T-cell (primary cell): ENCODE measurements at regions not wholly inside any gene's neighbourhood (a gene's known extent, or its start where the extent isn't known, plus 50 kb on each side); places are given as distances from the start of the nearest gene placed in this dataset.
A peak's percentile ranks its signal among the peaks of the same experiment; 100 is the strongest.

Experiments
- ATAC-seq, 4 experiments: fragments of 200-7000 bp in 3 of 4; fragments of 150-1000 bp in 1 of 4; cut with Tn5 transposase; replicated peaks in 1 of 4; 1 replicate in 3 of 4; 2 replicates in 1 of 4; pipeline ENCODE4 v1.10.0; 2021; ENCODE audit warnings: moderate library complexity in 3 of 4, mild to moderate bottlenecking in 2 of 4, moderate number of reproducible peaks in 1 of 4
- CTCF ChIA-PET, 2 donors: fragments of 300-600 bp; sonication (Branson Sonifier 250); formaldehyde crosslinking; loops; one replicate each; lab custom pipeline; 2022; ENCODE audit warnings: antibody characterized with exemption in 2 of 2; lab: Charles Lee
- POLR2A ChIA-PET, 2 donors: fragments of 300-600 bp; sonication (Branson Sonifier 250); formaldehyde crosslinking; loops; one replicate each; lab custom pipeline; 2022; ENCODE audit warnings: antibody characterized with exemption in 2 of 2; lab: Charles Lee
- DNase-seq, 35 experiments: peaks; one replicate each; pipeline versions ENCODE4 v3.0.0 to v3.0.0-alpha.2; 2013 to 2023
- H3K27ac ChIP-seq: one replicate; pipeline ENCODE4 v1.5.1; 2013; ENCODE audit warnings: low read length
- H3K27me3 ChIP-seq, 2 experiments: replicated peaks in 1 of 2; 1 replicate in 1 of 2; 2 replicates in 1 of 2; pipeline versions ENCODE4 v1.6.1 to v1.7.0; 2013; ENCODE audit warnings: low read length in 1 of 2, mixed read lengths in 1 of 2; ENCODE audit not compliant: control insufficient read depth in 2 of 2, insufficient read depth in 2 of 2; ENCODE audit errors: extremely low read depth in 1 of 2
- H3K36me3 ChIP-seq, 2 donors: 1 replicate in 1 of 2; 2 replicates in 1 of 2; pipeline versions ENCODE4 v1.6.1 to v1.7.0; 2013; ENCODE audit warnings: low read length in 1 of 2; ENCODE audit not compliant: control insufficient read depth in 2 of 2, insufficient read depth in 1 of 2; ENCODE audit errors: extremely low read depth in 1 of 2
- H3K4me1 ChIP-seq, 2 experiments: 1 replicate in 1 of 2; 2 replicates in 1 of 2; pipeline versions ENCODE4 v1.6.1 to v1.7.0; 2013; ENCODE audit warnings: low read length in 2 of 2, mixed read lengths in 1 of 2; ENCODE audit not compliant: insufficient read depth in 2 of 2, control insufficient read depth in 1 of 2; ENCODE audit errors: extremely low read depth in 1 of 2
- H3K4me3 ChIP-seq, 2 donors: 1 replicate in 1 of 2; 2 replicates in 1 of 2; pipeline versions ENCODE4 v1.5.1 to v1.7.0; 2013; ENCODE audit warnings: mild to moderate bottlenecking in 2 of 2, low read length in 1 of 2, moderate library complexity in 1 of 2; ENCODE audit not compliant: control insufficient read depth in 1 of 2; ENCODE audit errors: extremely low read depth in 1 of 2
- H3K9me3 ChIP-seq: 2 replicates; pipeline ENCODE4 v1.7.0; 2013
- H3K27ac Mint-ChIP-seq, 2 donors: one replicate each; pipeline ENCODE4 v1.8.0; 2020 to 2021; ENCODE audit warnings: mild to moderate bottlenecking in 2 of 2, mixed read lengths in 2 of 2
- H3K27me3 Mint-ChIP-seq, 2 donors: one replicate each; pipeline ENCODE4 v1.8.0; 2021 to 2022; ENCODE audit warnings: mixed read lengths in 2 of 2
- H3K36me3 Mint-ChIP-seq: one replicate; pipeline ENCODE4 v1.8.0; 2021; ENCODE audit warnings: mixed read lengths
- H3K4me1 Mint-ChIP-seq, 3 donors: one replicate each; pipeline ENCODE4 v1.8.0; 2020 to 2022; ENCODE audit warnings: mixed read lengths in 3 of 3, mild to moderate bottlenecking in 1 of 3
- H3K4me3 Mint-ChIP-seq, 3 donors: one replicate each; pipeline ENCODE4 v1.8.0; 2020 to 2022; ENCODE audit warnings: mild to moderate bottlenecking in 3 of 3, mixed read lengths in 3 of 3, moderate library complexity in 3 of 3
- H3K9me3 Mint-ChIP-seq, 3 donors: one replicate each; pipeline ENCODE4 v1.8.0; 2020 to 2022; ENCODE audit warnings: mixed read lengths in 3 of 3
- WGBS: methylation state at CpG from one replicate; pipeline ENCODE4 v1.1.5; 2013; ENCODE audit warnings: missing lambda C conversion rate; ENCODE audit not compliant: insufficient coverage; 5-methylcytosine and 5-hydroxymethylcytosine counted together

DNA sequence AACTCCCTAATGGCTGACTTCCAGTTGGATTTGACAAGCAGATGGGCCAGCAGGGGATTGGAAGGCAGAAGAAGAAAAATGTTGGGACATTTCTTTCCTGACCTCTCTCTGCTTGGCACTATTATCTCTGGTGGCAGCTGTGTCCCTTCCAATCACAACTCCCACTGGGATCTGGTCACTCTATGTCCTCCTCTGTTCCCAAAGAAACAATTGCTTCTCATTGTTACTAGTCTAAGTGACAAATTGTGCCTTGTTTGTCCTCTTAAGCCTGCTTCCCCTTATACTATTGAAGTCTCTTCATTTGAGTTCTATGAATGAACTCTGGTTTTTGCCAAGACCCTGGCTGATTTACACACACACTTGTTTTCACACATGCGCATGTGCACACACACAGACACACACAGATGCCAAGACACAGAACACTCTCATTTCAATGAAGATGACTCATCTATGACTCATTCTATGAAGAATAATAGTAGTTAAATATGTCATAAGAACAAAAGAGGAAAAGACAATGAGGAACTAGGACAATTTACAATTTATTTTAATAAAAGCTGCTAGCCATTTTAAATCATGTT lies 83.0 kb upstream of the FAR2 start:
- Histone ChIP-seq H3K9me3 (no peaks in the 10 kb centered on the region), H3K27me3 (peaks cover 0 to 4% of the 10 kb centered on the region in 2 experiments), H3K4me1 (no peaks in the 10 kb centered on the region), H3K27ac (no peak overlapping the region), H3K36me3 (no peaks in the 10 kb centered on the region), H3K4me3 (no peak overlapping the region)
- Mint-ChIP-seq H3K4me3 (no peak overlapping the region), H3K4me1 (no peaks in the 10 kb centered on the region), H3K27ac (no peak overlapping the region), H3K9me3 (peaks cover 4 to 6% (median 5%) of the 10 kb centered on the region in 3 donors), H3K27me3 (peaks cover 8 to 28% of the 10 kb centered on the region in 2 donors), H3K36me3 (no peaks in the 10 kb centered on the region)
- CTCF ChIA-PET, result no interaction called here
- POLR2A ChIA-PET, result no interaction called here
- WGBS, result no CpG with 5 or more reads among the region's 1 CpG
- no peak for DNase-seq
- ATAC-seq, result no peak

DNA sequence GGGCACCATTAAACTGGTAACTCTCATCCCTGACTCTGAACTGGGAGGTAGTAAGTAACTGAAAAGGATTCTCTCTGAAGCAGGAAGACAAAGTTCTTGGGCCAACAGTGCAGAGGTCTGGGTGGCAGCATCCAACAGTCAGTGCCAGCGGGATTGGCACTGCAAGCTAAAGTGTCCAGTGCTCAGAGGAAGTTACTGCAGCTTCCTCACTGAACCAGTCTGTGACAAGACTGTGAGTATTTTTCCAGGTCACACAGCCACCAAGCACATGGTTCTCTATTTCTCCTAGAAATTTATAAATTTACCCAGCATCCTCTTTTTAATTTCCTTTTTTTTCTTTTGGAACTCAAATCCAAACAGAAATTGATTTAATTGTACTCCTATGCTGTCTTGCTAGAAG lies 81.6 kb upstream of the FAR2 start:
- H3K4me3 ChIP-seq, result no peak overlapping the region
- POLR2A ChIA-PET, result no interaction called here
- no peak overlapping the region for H3K27ac ChIP-seq
- no peak overlapping the region for H3K4me3 Mint-ChIP-seq
- H3K4me1 Mint-ChIP-seq, result no peaks in the 10 kb centered on the region
- H3K27me3 ChIP-seq, result no peaks in the 10 kb centered on the region
- H3K27me3 Mint-ChIP-seq, result peaks cover 5 to 23% of the 10 kb centered on the region in 2 donors
- CTCF ChIA-PET, result no interaction called here
- H3K27ac Mint-ChIP-seq, result no peak overlapping the region
- ATAC-seq, result no peak
- no peaks in the 10 kb centered on the region for H3K36me3 Mint-ChIP-seq
- no peaks in the 10 kb centered on the region for H3K4me1 ChIP-seq
- H3K9me3 Mint-ChIP-seq, result no peaks in the 10 kb centered on the region
- WGBS, result 100% methylated on average over 1 of the region's 1 CpG
- no peaks in the 10 kb centered on the region for H3K36me3 ChIP-seq
- DNase-seq, result no peak
- no peaks in the 10 kb centered on the region for H3K9me3 ChIP-seq

DNA sequence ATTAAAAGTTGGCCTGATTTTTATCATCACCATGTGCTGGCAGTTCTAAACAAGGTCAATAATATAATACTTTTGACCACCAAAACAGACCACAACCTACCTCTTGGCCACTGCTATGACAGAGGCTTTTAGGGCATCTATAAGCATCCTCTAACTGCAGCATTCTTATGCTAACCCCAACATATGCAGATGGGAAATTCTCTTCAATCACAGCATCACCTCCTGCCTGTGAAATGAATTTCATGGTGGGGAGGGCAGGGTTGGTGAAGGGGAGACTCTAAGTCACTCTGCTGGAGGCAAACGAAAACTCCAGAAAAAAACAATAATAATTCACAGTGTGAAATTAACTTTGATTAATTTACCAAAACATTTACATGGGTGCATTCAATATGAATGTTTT lies 78.8 kb upstream of the FAR2 start:
- DNase-seq, result no peak
- POLR2A ChIA-PET, result no interaction called here
- no peak overlapping the region for H3K27ac ChIP-seq
- peaks cover 0 to 4% of the 10 kb centered on the region in 2 experiments for H3K27me3 ChIP-seq
- ATAC-seq, result no peak
- Mint-ChIP-seq H3K4me3 (no peak overlapping the region), H3K27ac (no peak overlapping the region), H3K9me3 (no peaks in the 10 kb centered on the region), H3K36me3 (no peaks in the 10 kb centered on the region), H3K27me3 (peaks cover 17 to 25% of the 10 kb centered on the region in 2 donors), H3K4me1 (no peaks in the 10 kb centered on the region)
- CTCF ChIA-PET, result no interaction called here
- no peaks in the 10 kb centered on the region for H3K9me3 ChIP-seq
- H3K36me3 ChIP-seq, result no peaks in the 10 kb centered on the region
- no peaks in the 10 kb centered on the region for H3K4me1 ChIP-seq
- WGBS, result no CpG with 5 or more reads among the region's 1 CpG
- no peak overlapping the region for H3K4me3 ChIP-seq

DNA sequence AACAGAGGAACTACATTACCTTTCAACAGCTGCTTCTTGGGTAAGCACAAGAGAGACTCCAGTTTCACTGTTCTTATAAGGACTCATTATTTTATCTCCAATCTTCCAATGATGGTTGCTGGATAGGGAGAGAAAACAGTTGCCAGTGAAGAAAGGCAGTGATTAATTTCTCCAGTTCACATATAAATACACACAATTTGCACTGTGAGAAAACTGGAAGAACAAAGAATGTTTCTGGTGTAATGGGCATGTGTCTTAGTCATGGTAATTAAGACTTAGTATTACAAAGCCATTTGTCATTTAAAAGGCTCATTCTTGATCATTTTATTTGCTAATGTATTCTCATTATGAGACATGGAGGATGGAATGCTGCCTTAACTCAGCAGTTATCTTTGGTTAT lies 78.0 kb upstream of the FAR2 start:
- Mint-ChIP-seq H3K27ac (no peak overlapping the region), H3K9me3 (no peaks in the 10 kb centered on the region), H3K36me3 (no peaks in the 10 kb centered on the region), H3K27me3 (peaks cover 14 to 17% of the 10 kb centered on the region in 2 donors), H3K4me3 (no peak overlapping the region), H3K4me1 (no peaks in the 10 kb centered on the region)
- ChIA-PET POLR2A (interaction anchor here in 1 of 2 donors (0.7 kb wide), 1 partner anchor 247 kb away, joined by 3 read pairs; no protein-coding TSS in a partner anchor), CTCF (interaction anchor here (1.3 to 3.2 kb wide), 5 partner anchors 8 to 247 kb away, joined by 3 to 42 read pairs (median 6); no protein-coding TSS in a partner anchor)
- DNase-seq, result no peak
- Histone ChIP-seq H3K27me3 (peaks cover 0 to 4% of the 10 kb centered on the region in 2 experiments), H3K27ac (no peak overlapping the region), H3K4me1 (no peaks in the 10 kb centered on the region), H3K36me3 (no peaks in the 10 kb centered on the region), H3K4me3 (no peak overlapping the region), H3K9me3 (no peaks in the 10 kb centered on the region)
- ATAC-seq, result no peak

DNA sequence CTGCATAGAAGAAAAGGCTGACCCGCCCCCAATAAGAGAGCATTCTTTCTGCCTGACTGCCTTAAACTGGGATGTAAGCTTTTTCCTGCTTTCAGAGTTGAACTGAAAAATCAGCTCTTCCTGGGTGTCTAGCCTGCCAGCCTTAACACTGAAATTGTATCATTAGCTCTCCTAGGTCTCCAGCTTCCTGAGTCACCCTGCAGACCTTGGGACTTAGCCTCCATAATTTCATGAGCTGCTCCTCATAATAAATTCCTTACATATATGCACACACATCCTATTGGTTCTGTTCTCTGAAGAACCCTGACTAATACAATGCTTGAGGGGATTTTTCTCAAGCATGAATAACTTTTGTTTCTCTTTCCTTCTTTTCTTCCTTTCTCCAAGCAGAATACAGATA lies 76.4 kb upstream of the FAR2 start:
- ChIA-PET CTCF (interaction anchor here (0.9 to 3.2 kb wide), 8 partner anchors 9 to 248 kb away, joined by 3 to 42 read pairs (median 5); no protein-coding TSS in a partner anchor), POLR2A (no interaction called here)
- ATAC-seq, result no peak
- Mint-ChIP-seq H3K9me3 (no peaks in the 10 kb centered on the region), H3K4me1 (no peaks in the 10 kb centered on the region), H3K4me3 (no peak overlapping the region), H3K27ac (no peak overlapping the region), H3K27me3 (peaks cover 12 to 13% of the 10 kb centered on the region in 2 donors), H3K36me3 (no peaks in the 10 kb centered on the region)
- no peak overlapping the region for H3K27ac ChIP-seq
- no peak for DNase-seq
- H3K4me1 ChIP-seq, result no peaks in the 10 kb centered on the region
- peaks cover 0 to 4% of the 10 kb centered on the region in 2 experiments for H3K27me3 ChIP-seq
- H3K36me3 ChIP-seq, result no peaks in the 10 kb centered on the region
- no peak overlapping the region for H3K4me3 ChIP-seq
- H3K9me3 ChIP-seq, result no peaks in the 10 kb centered on the region
- no CpG with 5 or more reads among the region's 1 CpG for WGBS

DNA sequence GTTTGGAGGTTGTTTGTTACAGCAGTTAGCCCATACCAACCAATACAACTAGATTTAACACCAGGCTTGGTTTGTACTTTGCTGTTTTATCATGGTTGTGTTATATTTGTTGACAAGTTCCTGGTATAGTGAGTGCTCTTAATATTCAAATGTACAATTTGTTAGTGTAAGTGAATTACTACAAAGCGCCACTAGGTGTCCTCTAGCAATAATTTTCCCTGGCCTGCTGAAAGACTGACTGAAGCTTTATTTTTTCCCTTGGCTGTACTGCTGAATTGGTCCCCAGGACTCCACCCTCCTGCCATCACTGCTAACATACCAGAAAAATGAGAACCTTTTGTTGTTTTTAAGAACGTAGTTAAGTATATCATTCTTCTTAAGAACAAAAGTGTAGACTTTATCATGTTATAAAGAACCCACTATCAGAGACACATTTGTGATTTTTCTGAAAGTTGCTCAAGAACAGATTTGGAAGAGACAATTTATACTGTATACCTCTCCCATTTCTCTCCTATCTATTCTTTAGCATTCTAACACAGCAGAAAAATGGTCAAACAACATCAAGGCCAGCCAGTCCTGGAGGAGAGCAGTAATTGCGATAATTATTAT lies 75.3 kb upstream of the FAR2 start:
- DNase-seq (peak in 8 of 35 experiments; percentile 1 to 58 (median 8)), ATAC-seq (peak in 3 of 4 experiments; percentile 37 to 61 (median 51))
- Mint-ChIP-seq H3K27me3 (peaks cover 12 to 13% of the 10 kb centered on the region in 2 donors), H3K27ac (no peak overlapping the region), H3K36me3 (no peaks in the 10 kb centered on the region), H3K4me1 (no peaks in the 10 kb centered on the region), H3K9me3 (no peaks in the 10 kb centered on the region), H3K4me3 (no peak overlapping the region)
- POLR2A ChIA-PET, result no interaction called here
- H3K36me3 ChIP-seq, result no peaks in the 10 kb centered on the region
- no CpG with 5 or more reads among the region's 3 CpGs for WGBS
- H3K4me3 ChIP-seq, result no peak overlapping the region
- H3K9me3 ChIP-seq, result no peaks in the 10 kb centered on the region
- H3K4me1 ChIP-seq, result no peaks in the 10 kb centered on the region
- CTCF ChIA-PET, result interaction anchor here (1.4 to 3.2 kb wide), 3 partner anchors 244 to 247 kb away, joined by 3 to 42 read pairs (median 24); no protein-coding TSS in a partner anchor
- H3K27me3 ChIP-seq, result peaks cover 0 to 4% of the 10 kb centered on the region in 2 experiments
- H3K27ac ChIP-seq, result no peak overlapping the region
